C4-2B (cell line): ENCODE measurements at regions not wholly inside any gene's neighbourhood (a gene's known extent, or its start where the extent isn't known, plus 50 kb on each side); places are given as distances from the start of the nearest gene placed in this dataset.

Source experiments
- ZFX ChIP-seq: fragments of 450-650 bp; IDR thresholded peaks from 2 replicates; pipeline ENCODE4 v1.6.1; 2017
- TF ChIP-seq, protein P1 (sequence below): fragments of 450-650 bp; conservative IDR thresholded peaks from 2 replicates; pipeline ENCODE4 v1.5.1; 2017; ENCODE audit warnings: mild to moderate bottlenecking

DNA sequence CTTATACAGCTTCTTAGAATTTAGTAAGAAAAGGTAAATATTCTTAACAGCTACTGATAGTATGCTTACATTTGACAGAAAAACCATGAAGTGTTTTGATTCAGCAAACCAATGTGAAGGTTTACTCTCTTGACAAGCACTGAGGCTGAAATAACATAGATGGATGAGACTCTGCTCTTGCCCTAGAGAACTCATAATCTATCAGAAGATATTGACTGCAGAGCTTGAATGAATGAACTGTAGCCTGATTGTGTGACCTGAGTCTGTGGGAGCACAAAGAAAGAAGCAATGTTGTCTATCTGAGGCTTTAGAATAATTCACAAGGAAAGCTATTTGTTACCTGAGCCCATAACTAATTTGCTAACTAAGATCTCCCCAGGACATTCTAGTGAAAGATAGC lies 1235.3 kb downstream of the OLFM4 start:
- TF ChIP-seq, protein P1, sequence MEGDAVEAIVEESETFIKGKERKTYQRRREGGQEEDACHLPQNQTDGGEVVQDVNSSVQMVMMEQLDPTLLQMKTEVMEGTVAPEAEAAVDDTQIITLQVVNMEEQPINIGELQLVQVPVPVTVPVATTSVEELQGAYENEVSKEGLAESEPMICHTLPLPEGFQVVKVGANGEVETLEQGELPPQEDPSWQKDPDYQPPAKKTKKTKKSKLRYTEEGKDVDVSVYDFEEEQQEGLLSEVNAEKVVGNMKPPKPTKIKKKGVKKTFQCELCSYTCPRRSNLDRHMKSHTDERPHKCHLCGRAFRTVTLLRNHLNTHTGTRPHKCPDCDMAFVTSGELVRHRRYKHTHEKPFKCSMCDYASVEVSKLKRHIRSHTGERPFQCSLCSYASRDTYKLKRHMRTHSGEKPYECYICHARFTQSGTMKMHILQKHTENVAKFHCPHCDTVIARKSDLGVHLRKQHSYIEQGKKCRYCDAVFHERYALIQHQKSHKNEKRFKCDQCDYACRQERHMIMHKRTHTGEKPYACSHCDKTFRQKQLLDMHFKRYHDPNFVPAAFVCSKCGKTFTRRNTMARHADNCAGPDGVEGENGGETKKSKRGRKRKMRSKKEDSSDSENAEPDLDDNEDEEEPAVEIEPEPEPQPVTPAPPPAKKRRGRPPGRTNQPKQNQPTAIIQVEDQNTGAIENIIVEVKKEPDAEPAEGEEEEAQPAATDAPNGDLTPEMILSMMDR: no peak
- TF ChIP-seq ZFX: no peak
